UCSD-AML1 (cell line): ENCODE measurements at regions not wholly inside any gene's neighbourhood (a gene's known extent, or its start where the extent isn't known, plus 50 kb on each side); places are given as distances from the start of the nearest gene placed in this dataset.

ENCODE experiments used
- DNase-seq: peaks from one replicate; lab custom pipeline; 2025; ENCODE audit not compliant: unreplicated experiment; lab: John Stamatoyannopoulos, UW

GRCh38 chr9:12469084-12469483 is 224.1 kb upstream of the TYRP1 start:
- DNase-seq, result no peak

GRCh38 chr9:12494411-12494810 is 198.8 kb upstream of the TYRP1 start:
- no peak for DNase-seq

GRCh38 chr9:12497790-12498189 is 195.4 kb upstream of the TYRP1 start:
- DNase-seq, result no peak

- DNase-seq, result no peak
Measured at GRCh38 chr9:12502520-12502919, 190.7 kb upstream of the TYRP1 start.

GRCh38 chr9:12503606-12504122 is 189.5 kb upstream of the TYRP1 start:
- no peak for DNase-seq

GRCh38 chr9:12510551-12510950 is 182.6 kb upstream of the TYRP1 start:
- DNase-seq, result no peak

- no peak for DNase-seq
Measured at GRCh38 chr9:12511726-12512125, 181.5 kb upstream of the TYRP1 start.

- DNase-seq, result no peak
Measured at GRCh38 chr9:12516031-12516430, 177.2 kb upstream of the TYRP1 start.

GRCh38 chr9:12516573-12516972 is 176.6 kb upstream of the TYRP1 start:
- DNase-seq, result no peak

- no peak for DNase-seq
Measured at GRCh38 chr9:12538842-12539579, 154.2 kb upstream of the TYRP1 start.

- DNase-seq, result no peak
Measured at GRCh38 chr9:12539580-12539975, 153.6 kb upstream of the TYRP1 start.

- DNase-seq, result no peak
Measured at GRCh38 chr9:12544700-12545099, 148.5 kb upstream of the TYRP1 start.

- no peak for DNase-seq
Measured at GRCh38 chr9:12554636-12555035, 138.5 kb upstream of the TYRP1 start.

- no peak for DNase-seq
Measured at GRCh38 chr9:12566404-12567090, 126.6 kb upstream of the TYRP1 start.

GRCh38 chr9:12584656-12585522 is 108.3 kb upstream of the TYRP1 start:
- no peak for DNase-seq

GRCh38 chr9:12595400-12595799 is 97.8 kb upstream of the TYRP1 start:
- no peak for DNase-seq

GRCh38 chr9:12604164-12604821 is 88.9 kb upstream of the TYRP1 start:
- DNase-seq, result no peak

GRCh38 chr9:12612211-12612770 is 80.9 kb upstream of the TYRP1 start:
- DNase-seq, result no peak

GRCh38 chr9:12613071-12613470 is 80.1 kb upstream of the TYRP1 start:
- no peak for DNase-seq

- DNase-seq, result no peak
Measured at GRCh38 chr9:12614488-12614887, 78.7 kb upstream of the TYRP1 start.

GRCh38 chr9:12618956-12619355 is 74.2 kb upstream of the TYRP1 start:
- no peak for DNase-seq
